SK-N-SH (cell line): ENCODE measurements at regions not wholly inside any gene's neighbourhood (a gene's known extent, or its start where the extent isn't known, plus 50 kb on each side); places are given as distances from the start of the nearest gene placed in this dataset.
A peak's percentile ranks its signal among the peaks of the same experiment; 100 is the strongest.

Experiments
- CTCF ChIA-PET: fragments of 300-600, 350-600 bp; formaldehyde crosslinking; extraction: SDS; loops from one replicate; lab custom pipeline; 2021; lab: Yijun Ruan, JAX
- POLR2A ChIA-PET: fragments of 350-600 bp; sonication (Branson Sonifier 250); formaldehyde crosslinking; extraction: SDS; loops from one replicate; lab custom pipeline; 2020; ENCODE audit warnings: antibody characterized with exemption, inconsistent platforms; lab: Yijun Ruan, JAX
- DNase-seq: peaks from one replicate; pipeline ENCODE4 v3.0.0; 2012
- H2AFZ ChIP-seq: fragments of 200-600 bp; sonication (generic); 2 replicates; pipeline ENCODE4 v1.8.1; 2016; ENCODE audit warnings: antibody characterized with exemption, mild to moderate bottlenecking, low read depth
- H3F3A ChIP-seq: fragments of 200-600 bp; sonication (generic); replicated peaks from 2 replicates; pipeline ENCODE3; 2016; ENCODE audit warnings: antibody characterized with exemption, mild to moderate bottlenecking; ENCODE audit not compliant: insufficient read depth
- H3K27ac ChIP-seq, 2 experiments: fragments of 200-500 bp in 1 of 2; fragments of 200-600 bp in 1 of 2; sonication (Bioruptor generic) in 1 of 2; sonication (generic), shearing (Covaris generic) in 1 of 2; 2 replicates each; pipeline versions ENCODE4 v1.5.1 to v1.6.1; 2014 to 2016; ENCODE audit warnings: low read depth in 2 of 2, inconsistent platforms in 1 of 2, low read length in 1 of 2, mild to moderate bottlenecking in 1 of 2, mixed read lengths in 1 of 2
- H3K27me3 ChIP-seq: fragments of 200-600 bp; sonication (generic), shearing (Covaris generic); 2 replicates; pipeline ENCODE4 v1.6.1; 2016; ENCODE audit warnings: mixed run types; ENCODE audit not compliant: insufficient read depth
- H3K36me3 ChIP-seq, 2 experiments: fragments of 200-500 bp in 1 of 2; fragments of 200-600 bp in 1 of 2; sonication (Bioruptor generic) in 1 of 2; sonication (generic) in 1 of 2; replicated peaks in 1 of 2; 2 replicates each; pipeline versions ENCODE3 to v1.5.1; 2014 to 2016; ENCODE audit warnings: low read length in 1 of 2, mild to moderate bottlenecking in 1 of 2; ENCODE audit not compliant: insufficient read depth in 2 of 2, control insufficient read depth in 1 of 2
- H3K4me1 ChIP-seq, 2 experiments: fragments of 200-500 bp in 1 of 2; fragments of 200-600 bp in 1 of 2; sonication (Bioruptor generic) in 1 of 2; sonication (generic), shearing (Covaris generic) in 1 of 2; 2 replicates each; pipeline versions ENCODE4 v1.5.1 to v1.6.1; 2014 to 2016; ENCODE audit warnings: low read depth in 1 of 2, low read length in 1 of 2, mixed run types in 1 of 2; ENCODE audit not compliant: insufficient read depth in 2 of 2, control insufficient read depth in 1 of 2
- H3K4me2 ChIP-seq: fragments of 200-600 bp; sonication (generic), shearing (Covaris generic); 2 replicates; pipeline ENCODE4 v1.6.1; 2017; ENCODE audit warnings: mixed run types
- H3K4me3 ChIP-seq, 2 experiments: fragments of 200-500 bp in 1 of 2; fragments of 200-600 bp in 1 of 2; sonication (Bioruptor generic) in 1 of 2; sonication (generic), shearing (Covaris generic) in 1 of 2; 2 replicates each; pipeline versions ENCODE4 v1.5.1 to v1.8.1; 2014 to 2016; ENCODE audit warnings: low read depth in 2 of 2, inconsistent platforms in 1 of 2, low read length in 1 of 2, mild to moderate bottlenecking in 1 of 2, mixed read lengths in 1 of 2, moderate library complexity in 1 of 2
- H3K79me2 ChIP-seq: fragments of 200-600 bp; sonication (generic); 2 replicates; pipeline ENCODE4 v1.8.1; 2017; ENCODE audit warnings: mild to moderate bottlenecking; ENCODE audit not compliant: insufficient read depth
- H3K9ac ChIP-seq: fragments of 200-600 bp; sonication (generic); 2 replicates; pipeline ENCODE4 v1.6.1; 2017; ENCODE audit warnings: mixed run types
- H3K9me2 ChIP-seq: fragments of 200-600 bp; sonication (generic); 2 replicates; pipeline ENCODE4 v1.6.1; 2017; ENCODE audit warnings: mixed run types
- H3K9me3 ChIP-seq: fragments of 200-600 bp; sonication (generic); 2 replicates; pipeline ENCODE4 v1.6.1; 2017; ENCODE audit warnings: mixed run types, mild to moderate bottlenecking, moderate library complexity
- H4K20me1 ChIP-seq: fragments of 200-600 bp; sonication (generic); 2 replicates; pipeline ENCODE4 v1.6.1; 2017; ENCODE audit warnings: mild to moderate bottlenecking, mixed run types; ENCODE audit not compliant: insufficient read depth
- ELF1 ChIP-seq: IDR thresholded peaks from 2 replicates; pipeline ENCODE4 v1.4.0; 2012
- FOXJ3 ChIP-seq: sonication (generic); formaldehyde crosslinking; IDR thresholded peaks from 2 replicates; pipeline ENCODE4 v1.5.1; 2020; ENCODE audit warnings: mild to moderate bottlenecking, missing genetic modification reagents
- GABPA ChIP-seq: IDR thresholded peaks from 2 replicates; pipeline ENCODE4 v1.4.0; 2012; ENCODE audit warnings: low read depth, mild to moderate bottlenecking
- GATA2 ChIP-seq: sonication (generic); formaldehyde crosslinking; IDR thresholded peaks from 2 replicates; pipeline ENCODE4 v1.5.0; 2020; ENCODE audit warnings: mild to moderate bottlenecking, missing genetic modification reagents
- POLR2AphosphoS5 ChIP-seq: IDR thresholded peaks from 2 replicates; pipeline ENCODE4 v1.6.1; 2012; ENCODE audit warnings: low read depth, low read length
- RFX5 ChIP-seq: IDR thresholded peaks from 2 replicates; pipeline ENCODE4 v1.6.1; 2012; ENCODE audit warnings: mild to moderate bottlenecking, improper control_type of control experiment, low read length
- RXRA ChIP-seq: IDR thresholded peaks from 2 replicates; pipeline ENCODE4 v1.4.0; 2012; ENCODE audit warnings: low read depth, mild to moderate bottlenecking, borderline replicate concordance
- SIN3A ChIP-seq: IDR thresholded peaks from 2 replicates; pipeline ENCODE4 v1.6.1; 2012; ENCODE audit warnings: low read depth, mild to moderate bottlenecking, low read length, moderate library complexity, borderline replicate concordance
- TCF12 ChIP-seq: IDR thresholded peaks from 2 replicates; pipeline ENCODE4 v1.4.0; 2012
- WGBS: methylation state at CpG from one replicate; pipeline ENCODE4 v1.1.6; 2017; ENCODE audit warnings: low lambda C conversion rate; 5-methylcytosine and 5-hydroxymethylcytosine counted together
- TF ChIP-seq, protein P1 (sequence below): IDR thresholded peaks from 2 replicates; pipeline ENCODE4 v1.6.1; 2012; ENCODE audit warnings: mild to moderate bottlenecking, low read depth, low read length, moderate library complexity

DNA sequence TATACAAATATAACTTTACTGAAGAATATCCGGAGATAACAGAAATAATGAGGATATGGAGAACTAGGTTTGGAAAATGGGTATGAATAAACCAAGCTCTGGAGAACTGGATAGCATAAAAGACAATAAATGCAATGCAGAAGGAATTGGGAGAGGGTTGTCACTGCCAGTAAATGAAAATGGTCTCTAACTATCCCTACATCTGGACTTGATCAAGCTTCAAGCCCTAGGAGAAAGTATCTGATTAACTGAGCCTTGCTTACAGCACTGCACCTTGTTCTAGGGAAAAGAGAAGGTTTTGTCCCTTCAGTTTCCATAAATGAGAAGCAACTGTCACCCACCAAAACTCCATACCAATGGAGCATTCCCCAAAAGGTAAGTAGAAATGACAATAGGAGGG lies 514.6 kb upstream of the ZEB2 start:
- Histone ChIP-seq H3K4me1 (peaks cover 0 to 5% of the 10 kb centered on the region in 2 experiments; a peak in 3 of 4 replicates), H3K27ac (no peak overlapping the region), H3F3A (no peaks in the 10 kb centered on the region), H3K9me2 (no peaks in the 10 kb centered on the region), H3K36me3 (no peaks in the 10 kb centered on the region), H3K9me3 (no peaks in the 10 kb centered on the region), H3K4me2 (no peak overlapping the region), H3K4me3 (no peak overlapping the region), H4K20me1 (no peaks in the 10 kb centered on the region), H3K9ac (no peak overlapping the region), H2AFZ (no peak overlapping the region), H3K79me2 (no peaks in the 10 kb centered on the region), H3K27me3 (no peaks in the 10 kb centered on the region)
- WGBS: 85% methylated on average over 1 of the region's 1 CpG
- no peak for TF ChIP-seq POLR2AphosphoS5
- TF ChIP-seq FOXJ3 (CRISPR knock-in tag): no peak
- no peak for TF ChIP-seq GABPA
- TF ChIP-seq, protein P1, sequence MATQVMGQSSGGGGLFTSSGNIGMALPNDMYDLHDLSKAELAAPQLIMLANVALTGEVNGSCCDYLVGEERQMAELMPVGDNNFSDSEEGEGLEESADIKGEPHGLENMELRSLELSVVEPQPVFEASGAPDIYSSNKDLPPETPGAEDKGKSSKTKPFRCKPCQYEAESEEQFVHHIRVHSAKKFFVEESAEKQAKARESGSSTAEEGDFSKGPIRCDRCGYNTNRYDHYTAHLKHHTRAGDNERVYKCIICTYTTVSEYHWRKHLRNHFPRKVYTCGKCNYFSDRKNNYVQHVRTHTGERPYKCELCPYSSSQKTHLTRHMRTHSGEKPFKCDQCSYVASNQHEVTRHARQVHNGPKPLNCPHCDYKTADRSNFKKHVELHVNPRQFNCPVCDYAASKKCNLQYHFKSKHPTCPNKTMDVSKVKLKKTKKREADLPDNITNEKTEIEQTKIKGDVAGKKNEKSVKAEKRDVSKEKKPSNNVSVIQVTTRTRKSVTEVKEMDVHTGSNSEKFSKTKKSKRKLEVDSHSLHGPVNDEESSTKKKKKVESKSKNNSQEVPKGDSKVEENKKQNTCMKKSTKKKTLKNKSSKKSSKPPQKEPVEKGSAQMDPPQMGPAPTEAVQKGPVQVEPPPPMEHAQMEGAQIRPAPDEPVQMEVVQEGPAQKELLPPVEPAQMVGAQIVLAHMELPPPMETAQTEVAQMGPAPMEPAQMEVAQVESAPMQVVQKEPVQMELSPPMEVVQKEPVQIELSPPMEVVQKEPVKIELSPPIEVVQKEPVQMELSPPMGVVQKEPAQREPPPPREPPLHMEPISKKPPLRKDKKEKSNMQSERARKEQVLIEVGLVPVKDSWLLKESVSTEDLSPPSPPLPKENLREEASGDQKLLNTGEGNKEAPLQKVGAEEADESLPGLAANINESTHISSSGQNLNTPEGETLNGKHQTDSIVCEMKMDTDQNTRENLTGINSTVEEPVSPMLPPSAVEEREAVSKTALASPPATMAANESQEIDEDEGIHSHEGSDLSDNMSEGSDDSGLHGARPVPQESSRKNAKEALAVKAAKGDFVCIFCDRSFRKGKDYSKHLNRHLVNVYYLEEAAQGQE: no peak
- no peak for TF ChIP-seq RFX5
- TF ChIP-seq GATA2: no peak
- no peak for TF ChIP-seq RXRA
- TF ChIP-seq TCF12: peak; percentile 40; the same call in 1 of the 2 replicates
- DNase-seq: no peak
- CTCF ChIA-PET: no interaction called here
- POLR2A ChIA-PET: no interaction called here

DNA sequence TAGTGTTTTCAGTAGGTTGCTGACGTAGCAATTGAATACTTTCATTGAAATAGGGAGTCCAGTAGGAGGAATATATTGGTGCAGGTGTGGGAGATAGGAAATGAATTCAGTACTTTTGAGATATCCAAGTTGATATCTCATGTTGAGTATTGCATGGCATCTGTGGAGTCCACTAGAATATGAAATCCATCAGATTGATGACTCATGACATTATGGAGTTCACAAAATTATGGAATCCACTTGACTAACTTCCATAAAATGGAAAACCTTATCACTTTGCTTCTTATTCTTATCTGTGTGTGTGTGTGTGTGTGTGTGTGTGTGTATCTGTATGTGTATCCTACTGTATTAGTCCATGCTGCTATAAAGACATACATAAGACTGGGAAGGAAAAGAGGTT lies 513.5 kb upstream of the ZEB2 start:
- no peak overlapping the region for H2AFZ ChIP-seq
- no peaks in the 10 kb centered on the region for H3K9me2 ChIP-seq
- ChIA-PET CTCF (interaction anchor here (1.3 kb wide), 1 partner anchor 22 kb away, joined by 3 read pairs; no protein-coding TSS in a partner anchor), POLR2A (no interaction called here)
- no peak for DNase-seq
- H3K27ac ChIP-seq: no peak overlapping the region
- H3K27me3 ChIP-seq: no peaks in the 10 kb centered on the region
- no peaks in the 10 kb centered on the region for H4K20me1 ChIP-seq
- H3K79me2 ChIP-seq: no peaks in the 10 kb centered on the region
- H3K9ac ChIP-seq: no peak overlapping the region
- peaks cover 0 to 5% of the 10 kb centered on the region in 2 experiments; a peak in 3 of 4 replicates for H3K4me1 ChIP-seq
- no peaks in the 10 kb centered on the region for H3K9me3 ChIP-seq
- no peaks in the 10 kb centered on the region for H3K36me3 ChIP-seq
- 87% methylated on average over 1 of the region's 1 CpG for WGBS
- no peak overlapping the region for H3K4me2 ChIP-seq
- no peaks in the 10 kb centered on the region for H3F3A ChIP-seq
- no peak overlapping the region for H3K4me3 ChIP-seq
- no peak for TF ChIP-seq RFX5
- no peak for TF ChIP-seq SIN3A
- TF ChIP-seq, protein P1: no peak
- TF ChIP-seq ELF1: no peak
